ENCODE measurements at regions not wholly inside any gene's neighbourhood (a gene's known extent, or its start where the extent isn't known, plus 50 kb on each side); places are given as distances from the start of the nearest gene placed in this dataset.
"Not testable (repeated sequence)": the region's sequence is repeated elsewhere in the genome, so short reads cannot be mapped to it uniquely, and the experiment has no call there.

- DNase-seq (ENCODE audit: low read depth), result no peak
These were observed 239.2 kb downstream of the ADGRD1 start for GRCh38 chr12:131192951-131193350.

GRCh38 chr12:131194166-131194565, 240.5 kb downstream of the ADGRD1 start:
- no peak for DNase-seq (ENCODE audit: low read depth)
- no peak for TF ChIP-seq CTCF (IDR thresholded peaks at IDR 0.05; ENCODE audit: control insufficient read depth, insufficient read depth, low read depth, low read length, missing control alignments)
- H3K4me3 ChIP-seq (ENCODE audit: control insufficient read depth, low read depth, low read length), result no peak overlapping the region

More at GRCh38 chr12:131192951-131193350, 239.2 kb downstream of the ADGRD1 start:
- no peak overlapping the region for H3K4me3 ChIP-seq (ENCODE audit: control insufficient read depth, low read depth, low read length)
- no peak for TF ChIP-seq CTCF (IDR thresholded peaks at IDR 0.05; ENCODE audit: control insufficient read depth, insufficient read depth, low read depth, low read length, missing control alignments)

GRCh38 chr12:131195796-131196195, 242.1 kb downstream of the ADGRD1 start:
- no peak for DNase-seq (ENCODE audit: low read depth)
- no peak for TF ChIP-seq CTCF (IDR thresholded peaks at IDR 0.05; ENCODE audit: control insufficient read depth, insufficient read depth, low read depth, low read length, missing control alignments)
- no peak overlapping the region for H3K4me3 ChIP-seq (ENCODE audit: control insufficient read depth, low read depth, low read length)

- TF ChIP-seq CTCF (IDR thresholded peaks at IDR 0.05; ENCODE audit: control insufficient read depth, insufficient read depth, low read depth, low read length, missing control alignments), result no peak
- no peak for DNase-seq (ENCODE audit: low read depth)
- no peak overlapping the region for H3K4me3 ChIP-seq (ENCODE audit: control insufficient read depth, low read depth, low read length)
These were observed 242.5 kb downstream of the ADGRD1 start for GRCh38 chr12:131196220-131196619.

GRCh38 chr12:131197490-131197889, 243.8 kb downstream of the ADGRD1 start:
- DNase-seq (ENCODE audit: low read depth), result no peak
- no peak for TF ChIP-seq CTCF (IDR thresholded peaks at IDR 0.05; ENCODE audit: control insufficient read depth, insufficient read depth, low read depth, low read length, missing control alignments)
- H3K4me3 ChIP-seq (ENCODE audit: control insufficient read depth, low read depth, low read length), result no peak overlapping the region

GRCh38 chr12:131199221-131199620, 245.5 kb downstream of the ADGRD1 start:
- no peak overlapping the region for H3K4me3 ChIP-seq (ENCODE audit: control insufficient read depth, low read depth, low read length)

GRCh38 chr12:131201912-131202311, 248.2 kb downstream of the ADGRD1 start:
- DNase-seq (ENCODE audit: low read depth); H3K4me3 ChIP-seq (ENCODE audit: control insufficient read depth, low read depth, low read length): not testable (repeated sequence)

More at GRCh38 chr12:131199221-131199620, 245.5 kb downstream of the ADGRD1 start:
- no peak for DNase-seq (ENCODE audit: low read depth)
- TF ChIP-seq CTCF (IDR thresholded peaks at IDR 0.05; ENCODE audit: control insufficient read depth, insufficient read depth, low read depth, low read length, missing control alignments), result no peak
